Upper lobe of right lung (tissue), 1 donor: ENCODE measurements at regions not wholly inside any gene's neighbourhood (a gene's known extent, or its start where the extent isn't known, plus 50 kb on each side); places are given as distances from the start of the nearest gene placed in this dataset.

ENCODE experiments used
- ATAC-seq: fragments of 200-7000 bp; cut with Tn5 transposase; one replicate; pipeline ENCODE4 v1.9.1; 2020; ENCODE audit warnings: mild to moderate bottlenecking, moderate library complexity
- DNase-seq: peaks from one replicate; pipeline ENCODE4 v3.0.0-alpha.2; 2020
- H3K27ac ChIP-seq: fragments of 200-600 bp; one replicate; pipeline ENCODE4 v1.8.0; 2022
- H3K27me3 ChIP-seq: fragments of 200-600 bp; one replicate; pipeline ENCODE4 v1.8.0; 2022; ENCODE audit warnings: mild to moderate bottlenecking
- H3K36me3 ChIP-seq: fragments of 200-600 bp; one replicate; pipeline ENCODE4 v1.8.0; 2022
- H3K4me1 ChIP-seq: fragments of 200-600 bp; one replicate; pipeline ENCODE4 v1.8.0; 2022
- H3K4me3 ChIP-seq: fragments of 200-600 bp; one replicate; pipeline ENCODE4 v1.8.0; 2022; ENCODE audit warnings: mild to moderate bottlenecking
- H3K9me3 ChIP-seq: fragments of 200-600 bp; one replicate; pipeline ENCODE4 v1.8.0; 2022
- CTCF ChIP-seq: fragments of 200-600 bp; IDR thresholded peaks from one replicate; pipeline ENCODE4 v1.8.0; 2022; ENCODE audit warnings: antibody characterized with exemption
- intact Hi-C: fragments of 100-400 bp; cut with DNase I; formaldehyde crosslinking; loops from one replicate; pipeline ENCODE4 v1.11.0; 2022
- donor health status: DM: no; HTN: yes; CAD: no; lungs with severe emphysema.

GRCh38 chr6:68007717-68008116, 627.4 kb upstream of the ADGRB3 start:
- H3K27me3 ChIP-seq, result no peaks in the 10 kb centered on the region
- intact Hi-C loops, result no loop called here
- no peak for DNase-seq
- no peaks in the 10 kb centered on the region for H3K9me3 ChIP-seq
- H3K36me3 ChIP-seq, result no peaks in the 10 kb centered on the region
- no peak for TF ChIP-seq CTCF
- no peak overlapping the region for H3K4me3 ChIP-seq
- ATAC-seq, result no peak
- no peaks in the 10 kb centered on the region for H3K4me1 ChIP-seq
- H3K27ac ChIP-seq, result no peak overlapping the region

- no peak for ATAC-seq
- no peaks in the 10 kb centered on the region for H3K4me1 ChIP-seq
- H3K27ac ChIP-seq, result no peak overlapping the region
- TF ChIP-seq CTCF, result no peak
- no peaks in the 10 kb centered on the region for H3K27me3 ChIP-seq
- no peaks in the 10 kb centered on the region for H3K9me3 ChIP-seq
- no peak overlapping the region for H3K4me3 ChIP-seq
- H3K36me3 ChIP-seq, result no peaks in the 10 kb centered on the region
- no peak for DNase-seq
- intact Hi-C loops, result no loop called here
These were observed 648.3 kb upstream of the ADGRB3 start for GRCh38 chr6:67986694-67987232.

- no peaks in the 10 kb centered on the region for H3K27me3 ChIP-seq
- DNase-seq (no peak), ATAC-seq (no peak)
- H3K4me3 ChIP-seq, result no peak overlapping the region
- H3K36me3 ChIP-seq, result no peaks in the 10 kb centered on the region
- H3K27ac ChIP-seq, result no peak overlapping the region
- intact Hi-C loops, result no loop called here
- H3K4me1 ChIP-seq, result no peaks in the 10 kb centered on the region
- H3K9me3 ChIP-seq, result no peaks in the 10 kb centered on the region
- no peak for TF ChIP-seq CTCF
These were observed 658.6 kb upstream of the ADGRB3 start for GRCh38 chr6:67976486-67976885.

- DNase-seq, result no peak
- no peak for ATAC-seq
- Histone ChIP-seq H3K9me3 (no peaks in the 10 kb centered on the region), H3K4me1 (no peaks in the 10 kb centered on the region), H3K36me3 (no peaks in the 10 kb centered on the region), H3K27ac (no peak overlapping the region), H3K27me3 (no peaks in the 10 kb centered on the region), H3K4me3 (no peak overlapping the region)
- intact Hi-C loops, result no loop called here
- TF ChIP-seq CTCF, result no peak
These were observed 660.2 kb upstream of the ADGRB3 start for GRCh38 chr6:67974931-67975330.

GRCh38 chr6:67971812-67972211, 663.3 kb upstream of the ADGRB3 start:
- no peaks in the 10 kb centered on the region for H3K4me1 ChIP-seq
- no peak for TF ChIP-seq CTCF
- H3K27me3 ChIP-seq, result no peaks in the 10 kb centered on the region
- H3K9me3 ChIP-seq, result no peaks in the 10 kb centered on the region
- H3K27ac ChIP-seq, result no peak overlapping the region
- intact Hi-C loops, result no loop called here
- DNase-seq (no peak), ATAC-seq (no peak)
- no peaks in the 10 kb centered on the region for H3K36me3 ChIP-seq
- H3K4me3 ChIP-seq, result no peak overlapping the region

- no peaks in the 10 kb centered on the region for H3K36me3 ChIP-seq
- H3K4me1 ChIP-seq, result no peaks in the 10 kb centered on the region
- no peak overlapping the region for H3K27ac ChIP-seq
- DNase-seq, result no peak
- no peak overlapping the region for H3K4me3 ChIP-seq
- H3K27me3 ChIP-seq, result no peaks in the 10 kb centered on the region
- no peak for ATAC-seq
- no peaks in the 10 kb centered on the region for H3K9me3 ChIP-seq
- intact Hi-C loops, result no loop called here
- no peak for TF ChIP-seq CTCF
These were observed 668.3 kb upstream of the ADGRB3 start for GRCh38 chr6:67966830-67967229.
